ENCODE measurements at regions not wholly inside any gene's neighbourhood (a gene's known extent, or its start where the extent isn't known, plus 50 kb on each side); places are given as distances from the start of the nearest gene placed in this dataset.
"Not testable (repeated sequence)": the region's sequence is repeated elsewhere in the genome, so short reads cannot be mapped to it uniquely, and the experiment has no call there.

DNA sequence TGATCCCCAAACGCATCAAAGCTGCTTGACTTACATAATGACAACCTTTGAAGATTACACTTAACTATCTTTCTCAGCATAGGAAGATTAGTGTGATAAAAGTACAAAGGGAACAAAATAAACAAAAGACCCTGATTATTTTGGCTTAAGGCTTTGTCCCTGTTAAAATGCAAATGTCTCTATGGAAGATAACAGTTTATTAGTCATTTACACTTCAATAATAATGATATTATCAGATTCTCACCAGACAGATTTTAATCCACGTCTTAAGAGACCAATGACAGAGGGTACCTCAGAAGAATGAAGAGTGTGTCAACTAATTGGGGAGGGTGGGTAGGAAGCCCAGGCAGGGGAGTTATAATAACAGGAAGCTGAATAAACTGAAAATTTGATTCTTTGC, 510.4 kb upstream of the PTBP2 start:
- no peak for DNase-seq (ENCODE audit: extremely low read depth, low read depth)

DNA sequence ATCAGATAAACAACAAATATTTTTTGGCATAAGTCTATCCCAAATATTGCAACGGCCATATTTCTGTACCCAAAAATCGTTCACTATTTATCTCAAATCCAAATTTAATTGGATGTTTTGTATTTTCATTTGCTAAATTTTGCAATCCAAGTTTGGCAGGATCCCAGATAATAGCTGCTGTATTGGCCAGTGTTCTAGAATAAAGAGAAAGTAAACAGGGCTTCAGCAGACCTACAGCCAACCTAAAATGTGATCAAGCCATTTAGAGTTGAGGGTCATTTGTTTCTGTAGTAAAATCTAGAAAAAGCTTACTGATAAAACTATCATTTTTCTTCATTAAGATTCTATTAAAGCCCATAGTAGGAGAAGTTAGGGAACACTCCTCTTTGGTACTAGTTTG, 506.6 kb upstream of the PTBP2 start:
- no peak for DNase-seq (ENCODE audit: extremely low read depth, low read depth)
- TF ChIP-seq, protein P1, sequence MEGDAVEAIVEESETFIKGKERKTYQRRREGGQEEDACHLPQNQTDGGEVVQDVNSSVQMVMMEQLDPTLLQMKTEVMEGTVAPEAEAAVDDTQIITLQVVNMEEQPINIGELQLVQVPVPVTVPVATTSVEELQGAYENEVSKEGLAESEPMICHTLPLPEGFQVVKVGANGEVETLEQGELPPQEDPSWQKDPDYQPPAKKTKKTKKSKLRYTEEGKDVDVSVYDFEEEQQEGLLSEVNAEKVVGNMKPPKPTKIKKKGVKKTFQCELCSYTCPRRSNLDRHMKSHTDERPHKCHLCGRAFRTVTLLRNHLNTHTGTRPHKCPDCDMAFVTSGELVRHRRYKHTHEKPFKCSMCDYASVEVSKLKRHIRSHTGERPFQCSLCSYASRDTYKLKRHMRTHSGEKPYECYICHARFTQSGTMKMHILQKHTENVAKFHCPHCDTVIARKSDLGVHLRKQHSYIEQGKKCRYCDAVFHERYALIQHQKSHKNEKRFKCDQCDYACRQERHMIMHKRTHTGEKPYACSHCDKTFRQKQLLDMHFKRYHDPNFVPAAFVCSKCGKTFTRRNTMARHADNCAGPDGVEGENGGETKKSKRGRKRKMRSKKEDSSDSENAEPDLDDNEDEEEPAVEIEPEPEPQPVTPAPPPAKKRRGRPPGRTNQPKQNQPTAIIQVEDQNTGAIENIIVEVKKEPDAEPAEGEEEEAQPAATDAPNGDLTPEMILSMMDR (IDR thresholded peaks at IDR 0.05; ENCODE audit: low read depth, low read length): no peak

More for the DNA sequence above, 510.4 kb upstream of the PTBP2 start:
- TF ChIP-seq, protein P1 (IDR thresholded peaks at IDR 0.05; ENCODE audit: low read depth, low read length): no peak

DNA sequence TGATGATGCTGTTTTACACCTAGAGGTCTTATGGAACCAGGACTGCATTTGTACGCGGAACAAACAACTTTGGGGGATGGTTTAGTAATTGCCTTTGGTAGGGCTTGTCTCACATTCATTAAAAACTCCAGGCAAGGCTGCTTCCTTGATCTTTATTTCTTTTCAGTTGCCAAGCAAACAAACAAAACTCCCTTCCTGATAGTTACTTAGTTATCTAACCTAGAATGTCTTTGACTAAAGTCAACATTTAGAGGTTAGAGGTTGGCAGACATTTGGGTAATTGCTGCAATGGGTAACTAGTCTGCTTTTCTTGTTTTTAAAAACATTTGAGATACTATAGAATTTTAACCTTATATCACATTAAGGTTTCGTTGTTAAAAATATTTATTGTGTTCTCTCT, 500.9 kb upstream of the PTBP2 start:
- DNase-seq (ENCODE audit: extremely low read depth, low read depth): no peak
- TF ChIP-seq, protein P1 (IDR thresholded peaks at IDR 0.05; ENCODE audit: low read depth, low read length): no peak

DNA sequence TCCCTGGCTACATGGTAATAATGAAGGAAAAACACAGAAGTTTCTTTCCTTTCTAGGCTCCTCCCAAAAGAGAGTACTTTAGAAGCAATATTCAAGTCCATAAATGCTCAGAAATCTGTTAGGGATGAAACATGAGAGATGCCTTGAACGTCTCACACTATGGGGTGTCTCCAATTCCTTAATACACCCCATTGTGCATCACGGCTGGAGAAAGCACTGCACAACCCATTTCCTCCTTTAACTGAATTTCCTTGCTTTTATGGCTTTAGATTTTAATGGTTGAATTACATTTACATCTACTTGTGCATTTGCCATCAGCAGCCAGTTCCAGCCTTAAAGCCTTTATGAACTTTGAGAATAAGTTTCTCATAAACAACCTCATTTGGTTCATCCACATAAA, 498.9 kb upstream of the PTBP2 start:
- DNase-seq (ENCODE audit: extremely low read depth, low read depth): no peak
- TF ChIP-seq, protein P1 (IDR thresholded peaks at IDR 0.05; ENCODE audit: low read depth, low read length): no peak

DNA sequence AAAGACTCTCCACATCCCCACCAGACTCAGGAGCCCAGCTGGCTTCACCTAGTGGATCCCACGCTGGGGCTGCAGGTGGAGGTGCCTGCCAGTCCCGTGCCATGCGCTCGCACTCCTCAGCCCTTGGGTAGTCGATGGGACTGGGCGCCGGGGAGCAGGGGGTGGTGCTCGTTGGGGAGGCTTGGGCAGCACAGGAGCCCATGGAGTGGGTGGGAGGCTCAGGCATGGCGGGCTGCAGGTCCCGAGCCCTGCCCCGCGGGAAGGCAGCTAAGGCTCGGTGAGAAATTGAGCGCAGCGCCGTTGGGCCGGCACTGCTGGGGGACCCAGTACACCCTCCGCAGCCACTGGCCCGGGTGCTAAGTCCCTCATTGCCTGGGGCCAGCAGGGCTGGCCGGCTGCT, 497.4 kb upstream of the PTBP2 start:
- DNase-seq (ENCODE audit: extremely low read depth, low read depth): not testable (repeated sequence)

DNA sequence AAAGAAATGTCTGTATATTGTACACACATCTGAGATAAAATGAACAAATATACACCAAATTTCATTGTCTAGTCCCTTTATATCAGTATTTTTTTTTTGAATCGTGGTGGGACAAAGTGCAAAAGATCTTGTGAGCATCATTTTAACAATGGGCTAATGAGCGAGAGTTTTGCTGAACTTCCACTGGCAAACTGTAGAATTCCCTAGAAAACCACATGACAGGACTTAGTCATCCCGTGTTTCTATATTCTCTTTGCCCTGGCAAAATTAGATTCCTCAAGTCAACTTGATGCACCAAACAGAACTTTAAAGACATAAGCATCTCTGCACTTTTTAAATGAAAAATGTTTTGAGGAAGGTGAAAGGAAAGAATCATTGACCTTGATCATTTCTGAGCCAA, 488.2 kb upstream of the PTBP2 start:
- TF ChIP-seq, protein P1 (IDR thresholded peaks at IDR 0.05; ENCODE audit: low read depth, low read length): no peak
- no peak for DNase-seq (ENCODE audit: extremely low read depth, low read depth)

DNA sequence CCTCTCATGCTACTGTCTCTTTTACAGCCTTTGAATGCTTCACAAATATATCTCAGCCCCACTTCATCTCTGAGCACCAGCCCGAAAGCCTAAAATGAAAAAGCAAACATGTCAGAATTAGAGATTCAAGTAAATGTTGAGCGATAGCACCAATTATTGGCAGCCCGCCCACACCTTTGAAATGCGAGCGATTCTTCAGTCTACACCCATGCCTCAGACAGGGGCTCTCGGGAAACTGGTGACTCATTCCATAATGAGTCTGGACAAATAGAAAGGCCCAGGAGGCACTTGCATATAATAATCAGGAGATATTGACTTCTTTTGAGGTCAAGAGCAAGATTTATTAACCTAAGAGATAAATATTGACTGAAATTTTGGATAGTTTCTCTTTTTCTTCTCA, 487.3 kb upstream of the PTBP2 start:
- no peak for DNase-seq (ENCODE audit: extremely low read depth, low read depth)
- TF ChIP-seq, protein P1 (IDR thresholded peaks at IDR 0.05; ENCODE audit: low read depth, low read length): no peak

DNA sequence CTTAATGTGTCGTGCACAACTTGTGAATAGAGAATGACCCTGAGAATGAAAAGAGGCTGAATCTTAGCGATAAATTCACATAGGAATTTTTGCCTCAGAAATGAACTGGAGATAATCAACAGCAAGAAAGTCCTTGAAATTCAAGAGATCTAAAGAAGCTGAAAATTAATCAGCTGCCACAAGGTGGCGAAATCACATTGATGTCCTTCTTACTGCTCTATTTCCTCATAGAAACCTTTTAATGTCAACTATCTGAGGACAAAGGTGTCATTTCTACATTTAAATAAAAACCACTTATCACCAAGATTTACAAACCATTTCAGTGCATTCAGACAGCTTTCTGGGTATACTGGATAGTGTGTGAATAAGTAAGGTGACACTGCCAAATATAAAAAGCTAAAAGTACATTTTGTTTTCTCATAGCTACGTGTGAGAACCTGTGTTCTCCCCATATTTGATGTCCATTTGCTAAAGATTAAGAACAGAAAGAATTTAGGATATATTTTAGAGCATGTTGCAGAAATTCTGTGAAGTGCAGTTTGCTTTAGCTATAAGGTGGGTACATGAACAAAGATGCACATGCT, 485.3 kb upstream of the PTBP2 start:
- TF ChIP-seq, protein P1 (IDR thresholded peaks at IDR 0.05; ENCODE audit: low read depth, low read length): peak; percentile 53

More for the DNA sequence above, 485.3 kb upstream of the PTBP2 start:
- DNase-seq (ENCODE audit: extremely low read depth, low read depth): peak; percentile 54

Data from AG09319 (cell line).